A673 (cell line): ENCODE measurements at regions not wholly inside any gene's neighbourhood (a gene's known extent, or its start where the extent isn't known, plus 50 kb on each side); places are given as distances from the start of the nearest gene placed in this dataset.

Source experiments
- EZH2 ChIP-seq: fragments of 200-600 bp; sonication (generic); IDR thresholded peaks from 2 replicates; pipeline ENCODE4 v1.6.1; 2017; ENCODE audit warnings: borderline replicate concordance, low read depth, mild to moderate bottlenecking, mixed read lengths, antibody characterized with exemption, low read length; ENCODE audit not compliant: poor library complexity, severe bottlenecking
- TF ChIP-seq, protein P1 (sequence below): fragments of 300-800, 200-600 bp; sonication (generic); conservative IDR thresholded peaks from 2 replicates; pipeline ENCODE4 v1.5.1; 2017; ENCODE audit warnings: low read depth, mild to moderate bottlenecking, antibody characterized with exemption, low read length, moderate library complexity, mixed read lengths

DNA sequence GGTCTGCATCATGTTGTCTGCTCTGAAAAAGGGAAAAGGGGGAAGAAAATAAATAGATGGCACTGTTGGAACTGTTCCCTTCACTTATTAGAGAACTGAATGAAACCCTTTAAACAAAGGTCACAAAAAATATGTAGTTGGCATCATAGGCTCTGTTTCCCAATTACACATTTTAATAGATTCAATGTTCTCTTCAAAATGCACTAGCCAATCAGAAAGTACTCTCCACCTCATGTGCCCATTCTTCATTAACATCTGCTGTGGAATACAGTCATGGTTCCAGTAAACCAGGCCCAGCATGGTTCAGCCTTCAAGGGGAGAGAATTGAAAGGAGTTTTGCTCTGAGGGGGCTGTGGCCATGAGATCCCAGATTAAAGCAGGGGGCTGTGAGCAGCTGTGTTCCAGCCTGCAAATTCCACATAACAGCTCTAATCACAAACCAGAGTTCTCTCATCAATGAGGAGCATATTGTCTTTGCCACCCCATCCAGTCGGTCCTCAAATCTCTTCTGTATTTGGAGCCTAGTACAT lies 165.9 kb upstream of the CREB1 start:
- TF ChIP-seq, protein P1, sequence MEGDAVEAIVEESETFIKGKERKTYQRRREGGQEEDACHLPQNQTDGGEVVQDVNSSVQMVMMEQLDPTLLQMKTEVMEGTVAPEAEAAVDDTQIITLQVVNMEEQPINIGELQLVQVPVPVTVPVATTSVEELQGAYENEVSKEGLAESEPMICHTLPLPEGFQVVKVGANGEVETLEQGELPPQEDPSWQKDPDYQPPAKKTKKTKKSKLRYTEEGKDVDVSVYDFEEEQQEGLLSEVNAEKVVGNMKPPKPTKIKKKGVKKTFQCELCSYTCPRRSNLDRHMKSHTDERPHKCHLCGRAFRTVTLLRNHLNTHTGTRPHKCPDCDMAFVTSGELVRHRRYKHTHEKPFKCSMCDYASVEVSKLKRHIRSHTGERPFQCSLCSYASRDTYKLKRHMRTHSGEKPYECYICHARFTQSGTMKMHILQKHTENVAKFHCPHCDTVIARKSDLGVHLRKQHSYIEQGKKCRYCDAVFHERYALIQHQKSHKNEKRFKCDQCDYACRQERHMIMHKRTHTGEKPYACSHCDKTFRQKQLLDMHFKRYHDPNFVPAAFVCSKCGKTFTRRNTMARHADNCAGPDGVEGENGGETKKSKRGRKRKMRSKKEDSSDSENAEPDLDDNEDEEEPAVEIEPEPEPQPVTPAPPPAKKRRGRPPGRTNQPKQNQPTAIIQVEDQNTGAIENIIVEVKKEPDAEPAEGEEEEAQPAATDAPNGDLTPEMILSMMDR = no peak
- TF ChIP-seq EZH2 = no peak
